GM23248 (cell line): ENCODE measurements at regions not wholly inside any gene's neighbourhood (a gene's known extent, or its start where the extent isn't known, plus 50 kb on each side); places are given as distances from the start of the nearest gene placed in this dataset.

ENCODE experiments used
- DNase-seq: peaks from one replicate; pipeline ENCODE4 v3.0.0-alpha.2; 2015
- H2AFZ ChIP-seq: fragments of 200-600 bp; sonication (generic); 2 replicates; pipeline ENCODE4 v1.6.1; 2016; ENCODE audit warnings: antibody characterized with exemption
- H3F3A ChIP-seq: fragments of 200-600 bp; sonication (generic); 2 replicates; pipeline ENCODE4 v1.6.1; 2016; ENCODE audit warnings: mild to moderate bottlenecking, antibody characterized with exemption, mixed run types; ENCODE audit not compliant: insufficient read depth
- H3K27ac ChIP-seq: fragments of 200-600 bp; sonication (generic); 2 replicates; pipeline ENCODE4 v1.5.1; 2016; ENCODE audit warnings: mild to moderate bottlenecking
- H3K27me3 ChIP-seq: fragments of 200-600 bp; sonication (generic); replicated peaks from 2 replicates; pipeline ENCODE4 v1.6.1; 2016; ENCODE audit warnings: mild to moderate bottlenecking; ENCODE audit not compliant: insufficient read depth
- H3K36me3 ChIP-seq: fragments of 200-600 bp; sonication (generic); 2 replicates; pipeline ENCODE4 v1.6.1; 2016; ENCODE audit warnings: low read depth, mild to moderate bottlenecking
- H3K4me1 ChIP-seq: fragments of 200-600 bp; sonication (generic); 2 replicates; pipeline ENCODE4 v1.6.1; 2016; ENCODE audit warnings: mild to moderate bottlenecking; ENCODE audit not compliant: insufficient read depth
- H3K4me2 ChIP-seq: fragments of 200-600 bp; sonication (generic); one replicate; pipeline ENCODE4 v1.6.1; 2016; ENCODE audit warnings: mild to moderate bottlenecking; ENCODE audit not compliant: unreplicated experiment
- H3K4me3 ChIP-seq: fragments of 200-600 bp; sonication (generic); 2 replicates; pipeline ENCODE4 v1.5.1; 2016; ENCODE audit warnings: mild to moderate bottlenecking
- H3K79me2 ChIP-seq: fragments of 200-600 bp; sonication (generic); 2 replicates; pipeline ENCODE4 v1.6.1; 2016; ENCODE audit warnings: mild to moderate bottlenecking; ENCODE audit not compliant: insufficient read depth
- H3K9ac ChIP-seq: fragments of 200-600 bp; sonication (generic); 2 replicates; pipeline ENCODE4 v1.6.1; 2016; ENCODE audit warnings: mild to moderate bottlenecking
- H3K9me2 ChIP-seq: fragments of 200-600 bp; sonication (generic); 2 replicates; pipeline ENCODE4 v1.6.1; 2016; ENCODE audit warnings: mixed run types, mild to moderate bottlenecking, moderate library complexity; ENCODE audit not compliant: insufficient read depth
- H3K9me3 ChIP-seq: fragments of 200-600 bp; sonication (generic); one replicate; pipeline ENCODE4 v1.6.1; 2017; ENCODE audit warnings: low read depth
- H4K20me1 ChIP-seq: fragments of 200-600 bp; sonication (generic); 2 replicates; pipeline ENCODE4 v1.6.0; 2016; ENCODE audit not compliant: insufficient read depth
- EZH2 ChIP-seq: fragments of 200-600 bp; sonication (generic); IDR thresholded peaks from 2 replicates; pipeline ENCODE4 v1.6.1; 2018; ENCODE audit warnings: antibody characterized with exemption, mild to moderate bottlenecking; ENCODE audit not compliant: insufficient read depth, poor library complexity, severe bottlenecking
- EZH2phosphoT487 ChIP-seq: fragments of 200-600 bp; sonication (generic); IDR thresholded peaks from 2 replicates; pipeline ENCODE4 v1.6.1; 2018; ENCODE audit warnings: antibody characterized with exemption, moderate library complexity, mild to moderate bottlenecking, low read depth; ENCODE audit not compliant: insufficient read depth
- WGBS, 2 experiments: methylation state at CpG; one replicate each; pipeline ENCODE4 v1.1.6; 2015 to 2017; ENCODE audit warnings: low lambda C conversion rate in 2 of 2, low coverage in 1 of 2; ENCODE audit errors: missing lambda C conversion rate in 2 of 2; 5-methylcytosine and 5-hydroxymethylcytosine counted together
- in situ Hi-C: fragments of 300-500 bp; cut with MboI; formaldehyde crosslinking; loops from 2 replicates; pipeline ENCODE4 v1.15.0; 2020

GRCh38 chr1:30042438-30043147 lies 680.8 kb downstream of the MATN1 start:
- in situ Hi-C loops = no loop called here
- DNase-seq = no peak
- Histone ChIP-seq H3K9ac (no peak overlapping the region), H3K79me2 (no peaks in the 10 kb centered on the region), H3K4me3 (no peak overlapping the region), H3K27ac (no peak overlapping the region), H2AFZ (no peak overlapping the region), H3K9me2 (no peaks in the 10 kb centered on the region), H3K27me3 (no peaks in the 10 kb centered on the region), H3F3A (no peaks in the 10 kb centered on the region), H3K9me3 (no peaks in the 10 kb centered on the region), H3K4me2 (no peak overlapping the region), H4K20me1 (no peaks in the 10 kb centered on the region), H3K4me1 (no peaks in the 10 kb centered on the region), H3K36me3 (no peaks in the 10 kb centered on the region)
- TF ChIP-seq EZH2phosphoT487 (no peak), EZH2 (no peak)
- 38 to 55% methylated on average over 2 of the region's 2 CpGs for WGBS, 2 experiments

GRCh38 chr1:30041741-30042437 lies 681.5 kb downstream of the MATN1 start:
- H4K20me1 ChIP-seq = no peaks in the 10 kb centered on the region
- H3F3A ChIP-seq = no peaks in the 10 kb centered on the region
- H3K27ac ChIP-seq = no peak overlapping the region
- TF ChIP-seq EZH2 (no peak), EZH2phosphoT487 (no peak)
- no peaks in the 10 kb centered on the region for H3K9me3 ChIP-seq
- H3K36me3 ChIP-seq = no peaks in the 10 kb centered on the region
- H3K9ac ChIP-seq = no peak overlapping the region
- H3K79me2 ChIP-seq = no peaks in the 10 kb centered on the region
- in situ Hi-C loops = no loop called here
- WGBS, 2 experiments = 25 to 33% methylated on average over 8 of the region's 8 CpGs
- H3K4me2 ChIP-seq = no peak overlapping the region
- no peaks in the 10 kb centered on the region for H3K9me2 ChIP-seq
- no peaks in the 10 kb centered on the region for H3K27me3 ChIP-seq
- no peak overlapping the region for H2AFZ ChIP-seq
- H3K4me3 ChIP-seq = no peak overlapping the region
- H3K4me1 ChIP-seq = no peaks in the 10 kb centered on the region
- DNase-seq = no peak

GRCh38 chr1:30040081-30041019 lies 683.0 kb downstream of the MATN1 start:
- H3K27me3 ChIP-seq = no peaks in the 10 kb centered on the region
- no peaks in the 10 kb centered on the region for H3K79me2 ChIP-seq
- TF ChIP-seq EZH2phosphoT487 = no peak
- no peak for TF ChIP-seq EZH2
- no peak for DNase-seq
- no peak overlapping the region for H3K27ac ChIP-seq
- no peak overlapping the region for H2AFZ ChIP-seq
- H3K36me3 ChIP-seq = no peaks in the 10 kb centered on the region
- no peaks in the 10 kb centered on the region for H3F3A ChIP-seq
- no peaks in the 10 kb centered on the region for H4K20me1 ChIP-seq
- no peak overlapping the region for H3K9ac ChIP-seq
- H3K4me3 ChIP-seq = no peak overlapping the region
- 39 to 41% methylated on average over 8 of the region's 8 CpGs for WGBS, 2 experiments
- no peaks in the 10 kb centered on the region for H3K9me3 ChIP-seq
- H3K4me1 ChIP-seq = no peaks in the 10 kb centered on the region
- in situ Hi-C loops = no loop called here
- H3K9me2 ChIP-seq = no peaks in the 10 kb centered on the region
- H3K4me2 ChIP-seq = no peak overlapping the region

- H3K27ac ChIP-seq = no peak overlapping the region
- no peak for DNase-seq
- no peak for TF ChIP-seq EZH2phosphoT487
- no peak for TF ChIP-seq EZH2
- in situ Hi-C loops = no loop called here
- H3K4me2 ChIP-seq = no peak overlapping the region
- no peaks in the 10 kb centered on the region for H3K9me2 ChIP-seq
- no peaks in the 10 kb centered on the region for H3K4me1 ChIP-seq
- H3F3A ChIP-seq = no peaks in the 10 kb centered on the region
- no peaks in the 10 kb centered on the region for H4K20me1 ChIP-seq
- H3K9ac ChIP-seq = no peak overlapping the region
- 45 to 56% methylated on average over 9 to 10 of the region's 10 CpGs for WGBS, 2 experiments
- no peaks in the 10 kb centered on the region for H3K9me3 ChIP-seq
- no peak overlapping the region for H2AFZ ChIP-seq
- no peaks in the 10 kb centered on the region for H3K79me2 ChIP-seq
- no peaks in the 10 kb centered on the region for H3K36me3 ChIP-seq
- H3K27me3 ChIP-seq = no peaks in the 10 kb centered on the region
- no peak overlapping the region for H3K4me3 ChIP-seq
Measured at GRCh38 chr1:30039354-30040080, 683.9 kb downstream of the MATN1 start.
